ENCODE measurements at regions not wholly inside any gene's neighbourhood (a gene's known extent, or its start where the extent isn't known, plus 50 kb on each side); places are given as distances from the start of the nearest gene placed in this dataset.

GRCh38 chr3:170760174-170760526 lies 109.8 kb downstream of the RPL22L1 start:
- no peak overlapping the region for H3K4me3 Mint-ChIP-seq
- H3K36me3 Mint-ChIP-seq, result no peaks in the 10 kb centered on the region
- H3K27ac Mint-ChIP-seq, result no peak overlapping the region
- no peak overlapping the region for H3K27ac ChIP-seq (ENCODE audit: low read depth in 1 of 2, low read length in 2 of 2)
- no peak for TF ChIP-seq CTCF (IDR thresholded peaks at IDR 0.05)
- H3K36me3 ChIP-seq (replicated peaks in 1 of 2; ENCODE audit: control insufficient read depth in 1 of 2, insufficient read depth in 2 of 2, low read length in 2 of 2), result no peaks in the 10 kb centered on the region
- no peak overlapping the region for H3K4me2 ChIP-seq (replicated peaks; ENCODE audit: extremely low read depth, low read length, poor library complexity, severe bottlenecking)
- H3K9me3 Mint-ChIP-seq, result peaks cover 0 to 3% (median 0%) of the 10 kb centered on the region in 7 donors
- intact Hi-C loops (cut with micrococcal nuclease), result no loop called here
- H3K79me2 ChIP-seq (ENCODE audit: insufficient read depth, low read length), result no peaks in the 10 kb centered on the region
- H3K4me3 ChIP-seq (replicated peaks in 1 of 3; ENCODE audit: low read depth in 2 of 3, low read length in 3 of 3), result no peak overlapping the region
- no peak for DNase-seq
- no peaks in the 10 kb centered on the region for H3K4me1 Mint-ChIP-seq
- H3K27me3 Mint-ChIP-seq (ENCODE audit: low read depth in 3 of 3), result peaks cover 0 to 2% (median 1%) of the 10 kb centered on the region in 3 donors
- H2AFZ ChIP-seq (ENCODE audit: insufficient read depth, low read depth, low read length, poor library complexity, severe bottlenecking), result no peak overlapping the region
- no peaks in the 10 kb centered on the region for H4K20me1 ChIP-seq (ENCODE audit: insufficient read depth, low read length)
- no peak overlapping the region for H3K9ac ChIP-seq (ENCODE audit: insufficient read depth, low read length, poor library complexity, severe bottlenecking)
- H3K9me3 ChIP-seq (replicated peaks in 1 of 2; ENCODE audit: control insufficient read depth in 1 of 2, insufficient read depth in 1 of 2, low read length in 2 of 2), result no peaks in the 10 kb centered on the region
- no peaks in the 10 kb centered on the region for H3K4me1 ChIP-seq (ENCODE audit: control insufficient read depth in 1 of 2, insufficient read depth in 2 of 2, low read length in 2 of 2)
- 100% methylated on average over 1 of the region's 1 CpG for WGBS (ENCODE audit: insufficient coverage)
- H3K27me3 ChIP-seq (ENCODE audit: control insufficient read depth in 2 of 2, insufficient read depth in 2 of 2, low read length in 2 of 2), result no peaks in the 10 kb centered on the region

- Histone ChIP-seq H3K9me3 (replicated peaks in 1 of 2; ENCODE audit: control insufficient read depth in 1 of 2, insufficient read depth in 1 of 2, low read length in 2 of 2) (no peaks in the 10 kb centered on the region), H3K27me3 (ENCODE audit: control insufficient read depth in 2 of 2, insufficient read depth in 2 of 2, low read length in 2 of 2) (no peaks in the 10 kb centered on the region), H3K79me2 (ENCODE audit: insufficient read depth, low read length) (no peaks in the 10 kb centered on the region), H4K20me1 (ENCODE audit: insufficient read depth, low read length) (no peaks in the 10 kb centered on the region), H2AFZ (ENCODE audit: insufficient read depth, low read depth, low read length, poor library complexity, severe bottlenecking) (no peak overlapping the region), H3K4me2 (replicated peaks; ENCODE audit: extremely low read depth, low read length, poor library complexity, severe bottlenecking) (no peak overlapping the region), H3K9ac (ENCODE audit: insufficient read depth, low read length, poor library complexity, severe bottlenecking) (no peak overlapping the region), H3K4me3 (replicated peaks in 1 of 3; ENCODE audit: low read depth in 2 of 3, low read length in 3 of 3) (no peak overlapping the region), H3K27ac (ENCODE audit: low read depth in 1 of 2, low read length in 2 of 2) (no peak overlapping the region), H3K4me1 (ENCODE audit: control insufficient read depth in 1 of 2, insufficient read depth in 2 of 2, low read length in 2 of 2) (no peaks in the 10 kb centered on the region), H3K36me3 (replicated peaks in 1 of 2; ENCODE audit: control insufficient read depth in 1 of 2, insufficient read depth in 2 of 2, low read length in 2 of 2) (no peaks in the 10 kb centered on the region)
- intact Hi-C loops (cut with micrococcal nuclease), result no loop called here
- no peaks in the 10 kb centered on the region for H3K4me1 Mint-ChIP-seq
- no peak for DNase-seq
- peaks cover 0 to 2% (median 1%) of the 10 kb centered on the region in 3 donors for H3K27me3 Mint-ChIP-seq (ENCODE audit: low read depth in 3 of 3)
- no peaks in the 10 kb centered on the region for H3K36me3 Mint-ChIP-seq
- H3K4me3 Mint-ChIP-seq, result no peak overlapping the region
- no CpG with 5 or more reads among the region's 5 CpGs for WGBS (ENCODE audit: insufficient coverage)
- H3K27ac Mint-ChIP-seq, result no peak overlapping the region
- peaks cover 0 to 3% (median 0%) of the 10 kb centered on the region in 7 donors for H3K9me3 Mint-ChIP-seq
- no peak for TF ChIP-seq CTCF (IDR thresholded peaks at IDR 0.05)
Observed at GRCh38 chr3:170759511-170760173, 110.4 kb downstream of the RPL22L1 start.
